GM23338 (cell line): ENCODE measurements at regions not wholly inside any gene's neighbourhood (a gene's known extent, or its start where the extent isn't known, plus 50 kb on each side); places are given as distances from the start of the nearest gene placed in this dataset.

Experiments used
- CREB1 ChIP-seq: fragments of 250-450 bp; sonication (Bioruptor Pico); IDR thresholded peaks from 2 replicates; pipeline ENCODE4 v1.5.0; 2020; ENCODE audit warnings: low read depth, mild to moderate bottlenecking, moderate library complexity
- CTCF ChIP-seq, 2 experiments: fragments of 200-600 bp in 1 of 2; sonication (generic) in 1 of 2; conservative IDR thresholded peaks; 2 replicates each; pipeline versions ENCODE4 v1.5.1 to v1.6.1; 2016 to 2017; ENCODE audit warnings: antibody characterized with exemption in 2 of 2, low read depth in 2 of 2, mild to moderate bottlenecking in 2 of 2, moderate library complexity in 1 of 2
- ETS1 ChIP-seq: IDR thresholded peaks from 2 replicates; pipeline ENCODE4 v1.6.1; 2016; ENCODE audit warnings: antibody characterized with exemption
- EZH2 ChIP-seq: fragments of 200-600 bp; sonication (generic); IDR thresholded peaks from one replicate; pipeline ENCODE4 v1.8.0; 2017; ENCODE audit warnings: antibody characterized with exemption, mild to moderate bottlenecking, low read depth; ENCODE audit not compliant: unreplicated experiment
- EZH2phosphoT487 ChIP-seq: fragments of 200-600 bp; sonication (generic); IDR thresholded peaks from one replicate; pipeline ENCODE4 v1.8.1; 2018; ENCODE audit warnings: antibody characterized with exemption; ENCODE audit not compliant: unreplicated experiment
- REST ChIP-seq: IDR thresholded peaks from one replicate; pipeline ENCODE4 v1.6.1; 2018; ENCODE audit warnings: antibody characterized with exemption; ENCODE audit not compliant: unreplicated experiment
- ZNF114 ChIP-seq: fragments of 250-450 bp; sonication (Bioruptor Pico); IDR thresholded peaks from 2 replicates; pipeline ENCODE4 v1.5.0; 2020; ENCODE audit warnings: mild to moderate bottlenecking, moderate library complexity
- ZNF462 ChIP-seq: fragments of 250-450 bp; sonication (Bioruptor Pico); IDR thresholded peaks from 2 replicates; pipeline ENCODE4 v1.5.0; 2020; ENCODE audit warnings: mild to moderate bottlenecking, moderate library complexity

- no peak for TF ChIP-seq ZNF462
- no peak for TF ChIP-seq EZH2phosphoT487
- TF ChIP-seq REST: no peak
- no peak for TF ChIP-seq CREB1
- TF ChIP-seq ZNF114 (CRISPR knock-in tag): no peak
- TF ChIP-seq EZH2: no peak
- TF ChIP-seq ETS1: no peak
- no peak for TF ChIP-seq CTCF (conservative IDR thresholded peaks at IDR 0.05; ENCODE audit: low read depth in 2 of 2)
Measured at GRCh38 chr4:119682099-119682498, 53.5 kb upstream of the PDE5A start (continued).
